Iris pigment epithelial cell (primary cell): ENCODE measurements at regions not wholly inside any gene's neighbourhood (a gene's known extent, or its start where the extent isn't known, plus 50 kb on each side); places are given as distances from the start of the nearest gene placed in this dataset.
A peak's percentile ranks its signal among the peaks of the same experiment; 100 is the strongest.
"Not testable (repeated sequence)": the region's sequence is repeated elsewhere in the genome, so short reads cannot be mapped to it uniquely, and the experiment has no call there.

ENCODE experiments used
- DNase-seq: peaks from one replicate; pipeline ENCODE4 v3.0.0-alpha.2; 2011; ENCODE audit warnings: low read depth

DNA sequence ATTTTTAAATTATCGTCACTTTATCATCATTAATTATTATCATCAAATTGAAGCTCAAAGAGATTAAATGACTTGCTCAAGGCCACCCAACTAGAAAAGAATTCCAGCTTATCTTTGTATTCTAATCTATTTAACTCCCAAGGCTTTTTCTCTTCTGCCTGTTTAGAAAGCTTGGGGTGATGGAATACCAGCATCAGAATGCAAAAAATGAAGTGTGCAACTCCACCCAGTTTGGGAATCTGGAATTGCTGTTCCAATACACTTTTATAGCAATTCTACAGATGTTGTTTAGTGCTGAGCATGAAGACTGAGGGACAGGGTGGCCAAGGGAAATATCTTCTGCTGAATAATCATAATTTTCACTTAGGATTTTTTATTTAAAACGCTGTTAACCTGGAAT is 97.2 kb upstream of the FIBIN start:
- DNase-seq = peak; percentile 10

DNA sequence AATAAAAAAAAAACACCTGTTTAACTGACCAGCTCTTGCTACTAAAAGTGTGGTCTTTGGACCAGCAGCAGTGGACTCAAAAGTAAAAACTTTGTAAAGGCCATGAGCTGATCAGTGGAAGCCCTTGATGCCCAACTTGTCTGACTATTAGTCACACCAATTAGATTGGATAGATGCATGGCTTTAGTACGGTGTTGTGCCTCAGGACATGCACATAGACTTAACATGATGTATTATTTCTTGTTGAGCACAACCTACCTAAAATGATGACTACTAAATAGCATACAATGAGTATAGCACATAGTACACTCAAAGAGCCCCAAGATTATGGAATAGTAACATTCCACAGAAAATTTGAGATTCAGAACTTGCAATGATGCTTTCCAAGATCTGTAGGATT is 95.1 kb upstream of the FIBIN start:
- no peak for DNase-seq

DNA sequence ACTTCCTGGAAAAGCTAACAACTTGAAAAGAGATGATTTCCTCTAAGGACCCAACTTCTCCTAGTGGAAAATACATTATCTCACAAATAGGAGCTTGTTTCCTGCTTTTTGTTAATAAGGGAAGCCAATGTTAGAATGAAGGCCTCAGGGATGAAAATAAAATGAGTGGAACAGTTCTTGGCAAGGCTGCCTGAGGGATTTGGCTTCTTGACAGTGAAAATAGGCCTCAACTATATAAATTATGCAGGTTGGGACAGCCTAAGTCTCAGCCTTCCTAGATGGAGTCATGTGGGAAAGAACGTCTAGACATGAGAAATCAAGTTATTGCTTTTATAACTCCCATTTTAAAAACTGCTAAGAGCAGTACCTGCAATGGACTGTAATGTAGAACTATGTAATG is 92.8 kb upstream of the FIBIN start:
- peak; percentile 38 for DNase-seq

DNA sequence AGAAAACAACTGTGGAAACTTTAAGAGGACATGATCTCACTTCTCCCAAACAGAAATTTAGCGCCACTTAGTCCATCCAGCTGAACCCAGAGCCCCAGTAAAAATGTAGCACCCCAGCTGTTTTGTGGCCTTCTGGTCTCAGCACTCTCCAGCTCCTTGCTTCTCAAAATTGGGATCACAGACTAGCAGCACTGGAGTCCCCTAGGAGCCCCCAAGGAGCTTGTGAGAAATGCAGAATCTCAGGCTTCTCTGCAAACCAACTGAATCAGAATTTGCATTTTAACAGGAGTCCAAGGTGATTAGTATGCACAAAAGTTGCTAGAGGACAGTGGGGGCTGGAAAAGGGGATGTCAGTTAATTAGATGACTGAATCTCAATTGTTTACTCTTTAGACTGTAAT is 89.8 kb upstream of the FIBIN start:
- DNase-seq = no peak

DNA sequence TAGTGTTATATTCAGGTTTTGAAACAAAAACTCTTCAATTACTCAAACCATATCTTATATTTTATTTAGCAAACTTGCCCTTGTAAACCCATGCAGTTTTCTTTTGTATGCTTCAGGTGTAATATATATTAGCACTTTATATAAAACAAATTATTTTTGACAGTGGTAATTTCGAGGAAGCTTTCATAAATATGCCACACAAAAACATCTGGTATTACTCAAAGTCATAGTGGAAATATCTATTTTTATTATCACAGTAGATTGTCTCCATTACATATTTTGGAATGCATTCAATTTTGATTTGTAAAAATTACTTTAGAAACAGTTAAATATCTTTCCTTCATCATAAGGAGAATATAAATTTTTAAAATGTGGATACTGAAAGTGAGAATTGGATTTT is 89.1 kb upstream of the FIBIN start:
- DNase-seq = no peak

DNA sequence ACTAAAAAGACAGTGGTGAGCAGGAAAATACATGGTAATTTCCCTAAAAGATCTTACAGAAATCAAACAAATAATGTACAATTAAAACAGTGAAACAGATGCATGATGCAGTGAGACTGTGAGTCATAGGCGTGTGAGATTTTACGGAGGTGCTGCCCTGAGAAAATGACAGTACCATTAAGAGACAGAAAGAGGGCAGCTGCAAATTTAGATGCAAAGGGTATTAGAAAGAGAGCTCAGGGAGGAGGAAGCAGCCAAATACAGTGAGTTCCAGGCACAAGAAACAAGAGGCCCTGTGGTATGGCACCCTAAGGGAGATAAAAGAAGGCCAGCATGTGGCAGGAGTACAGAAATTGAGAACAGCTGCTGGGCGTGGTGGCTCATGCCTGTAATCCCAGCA is 88.5 kb upstream of the FIBIN start:
- DNase-seq = peak; percentile 46

DNA sequence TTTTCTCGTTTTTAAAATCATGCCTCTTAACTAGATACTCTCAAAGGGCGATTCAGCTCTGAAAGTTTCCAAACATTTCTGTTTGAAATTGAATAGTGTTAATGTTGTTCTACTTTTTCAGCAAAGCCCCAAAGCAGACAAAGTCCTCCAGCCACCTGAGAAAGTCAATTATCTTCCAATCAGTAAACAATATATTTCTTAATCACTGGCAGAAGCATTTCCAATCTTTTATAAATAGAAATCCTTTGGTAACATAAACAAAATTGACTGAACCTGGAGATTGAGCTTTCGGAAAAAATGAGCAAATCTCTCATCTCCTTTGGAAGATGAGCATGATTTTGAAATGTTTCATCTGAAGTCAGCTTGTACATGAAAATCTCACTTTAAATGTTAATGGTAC is 84.4 kb upstream of the FIBIN start:
- DNase-seq = no peak

DNA sequence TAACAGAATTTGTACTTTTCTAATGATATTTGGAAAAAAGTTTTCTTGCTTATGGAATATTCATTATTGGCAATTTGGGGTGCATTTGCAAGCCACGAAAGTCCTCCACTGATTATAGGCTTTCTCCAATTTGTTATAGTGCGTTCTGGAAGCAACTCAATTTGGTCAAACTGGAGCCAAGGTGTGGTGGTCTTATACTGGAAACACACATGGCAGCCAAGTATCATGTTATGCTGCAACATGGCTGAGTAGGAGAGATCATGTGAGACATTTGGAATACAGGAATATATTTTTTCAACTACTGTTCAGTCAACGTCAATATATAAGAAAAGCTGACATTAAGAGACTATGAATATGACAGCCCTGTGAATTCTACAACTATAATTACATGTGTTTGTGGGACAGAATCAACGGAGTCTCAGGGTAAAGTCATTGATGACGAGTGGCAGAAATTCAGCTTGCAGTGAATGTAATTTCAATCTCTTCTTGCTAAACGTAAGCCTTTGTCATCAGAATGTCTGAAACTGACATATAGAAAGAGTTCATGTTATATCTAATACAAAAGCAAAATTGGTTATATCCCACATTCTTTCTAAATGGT is 83.8 kb upstream of the FIBIN start:
- DNase-seq = no peak

DNA sequence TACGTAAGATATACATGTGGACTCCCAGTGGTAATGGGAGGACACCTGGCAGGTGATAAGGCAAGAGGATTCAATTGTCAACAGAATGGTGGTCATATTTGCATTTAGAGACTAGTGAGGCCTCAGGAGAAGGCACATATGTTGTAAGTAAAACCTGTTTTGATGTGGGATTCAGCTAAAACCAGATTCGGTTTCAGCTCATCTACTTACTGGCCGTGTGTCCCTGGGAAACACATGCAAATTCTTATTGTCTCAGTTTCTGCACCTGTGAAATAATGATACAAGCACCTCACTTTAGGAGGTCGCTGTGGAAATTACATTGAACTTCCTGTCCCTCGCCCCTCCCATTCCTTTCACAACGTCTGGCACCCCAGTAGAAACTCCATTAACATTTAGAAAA is 78.9 kb upstream of the FIBIN start:
- no peak for DNase-seq

DNA sequence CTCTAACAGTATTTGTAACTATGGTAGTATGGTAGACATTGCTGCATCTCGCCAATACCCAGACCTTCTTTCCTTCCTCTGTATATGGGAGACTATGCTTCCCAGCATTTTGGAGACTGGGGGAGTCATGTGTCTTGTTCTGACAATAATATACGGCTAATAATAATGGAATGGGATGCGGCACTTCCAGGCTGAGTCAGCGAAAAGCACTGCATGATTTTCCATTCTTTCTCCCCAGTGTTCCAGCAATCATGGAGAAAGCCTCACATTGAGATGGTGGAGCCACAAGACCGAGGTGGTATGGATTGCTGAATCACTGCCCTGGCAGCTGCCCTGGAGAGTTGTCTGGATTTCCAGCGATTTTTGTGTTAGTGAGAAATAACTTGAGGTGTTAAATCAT is 77.1 kb upstream of the FIBIN start:
- DNase-seq = no peak

DNA sequence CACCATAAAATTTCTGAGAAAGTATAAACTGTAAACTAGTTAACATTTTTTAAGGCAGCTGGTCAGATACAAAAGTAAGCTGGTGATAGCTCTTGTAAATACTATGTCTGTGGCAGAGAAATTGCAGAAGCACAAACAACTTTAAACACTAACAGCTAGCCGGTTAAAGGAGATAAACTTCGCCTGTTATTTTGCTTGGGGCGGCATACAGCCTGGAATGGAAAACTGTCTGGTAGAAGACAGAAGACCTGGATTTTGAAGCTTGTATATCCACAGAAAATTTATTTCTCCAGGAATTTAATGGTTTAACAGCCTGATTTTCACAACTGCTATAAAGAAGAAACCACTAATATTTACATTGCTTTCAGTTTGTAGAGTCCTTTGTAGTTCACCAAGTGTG is 65.3 kb upstream of the FIBIN start:
- DNase-seq = no peak

DNA sequence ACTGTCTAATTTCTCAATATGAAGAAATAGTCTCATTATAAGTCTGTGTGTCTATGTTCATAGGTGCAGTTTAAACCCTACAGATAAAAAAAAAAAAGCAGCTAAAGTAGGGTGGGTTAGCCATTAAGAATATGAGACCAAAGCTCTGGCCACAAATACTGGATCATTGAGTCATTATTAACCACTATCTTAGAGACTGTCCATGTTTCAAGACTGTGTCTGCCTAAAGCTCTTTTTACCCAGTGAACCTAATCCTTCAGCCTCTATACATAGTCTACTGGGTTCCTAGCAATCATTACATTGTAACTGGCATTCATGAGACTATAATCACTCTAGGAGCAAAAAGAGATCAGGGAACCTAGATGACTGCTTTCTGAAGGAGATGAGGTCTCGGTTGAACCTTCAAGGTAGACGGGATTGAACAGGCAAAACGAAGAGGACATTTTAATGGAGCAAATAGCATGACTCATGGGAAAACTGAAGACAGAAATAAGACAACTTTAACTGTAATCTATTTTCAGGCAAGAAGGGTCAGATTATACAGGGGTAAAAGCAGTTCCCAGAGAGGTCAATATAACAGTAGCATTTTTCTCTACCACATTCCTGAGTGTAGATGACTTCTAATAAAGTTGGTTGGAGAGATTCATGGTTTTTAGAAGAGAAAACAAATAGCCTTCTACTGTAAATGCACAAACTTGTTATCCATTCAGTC is 64.0 kb upstream of the FIBIN start:
- DNase-seq = peak; percentile 41

DNA sequence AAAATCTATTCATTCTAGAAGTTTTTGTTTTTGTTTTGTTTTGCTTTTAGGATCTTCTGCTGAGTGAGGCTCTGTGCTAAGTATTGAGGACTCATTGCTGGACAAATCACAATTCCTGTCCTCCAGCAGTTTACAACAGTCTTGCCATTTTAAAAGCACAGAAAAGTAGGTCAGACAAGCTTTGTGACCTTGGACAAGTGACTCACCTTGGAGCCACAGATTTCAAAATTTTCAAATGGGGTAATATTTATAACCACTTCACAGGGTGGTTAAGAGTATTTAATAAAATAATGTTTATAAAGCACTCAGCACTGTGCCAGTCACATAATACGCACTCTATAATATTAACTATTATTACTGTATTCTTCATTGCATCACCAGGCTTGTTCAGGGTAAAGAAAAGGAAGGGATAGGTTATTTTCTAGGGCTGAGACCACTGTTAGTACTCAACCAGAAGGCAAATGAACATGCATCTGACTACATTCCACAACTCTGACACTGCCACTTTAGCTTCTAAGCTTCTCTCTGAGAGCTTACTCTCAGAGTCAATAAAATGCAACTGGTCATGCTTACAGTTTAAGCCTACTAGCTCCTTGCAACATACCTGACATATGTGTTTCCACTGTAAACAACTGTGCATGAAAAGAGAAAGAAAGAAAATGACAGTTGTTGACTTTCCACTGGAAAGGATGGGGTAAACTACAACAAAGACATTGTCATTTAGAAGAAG is 63.2 kb upstream of the FIBIN start:
- DNase-seq = peak; percentile 94

DNA sequence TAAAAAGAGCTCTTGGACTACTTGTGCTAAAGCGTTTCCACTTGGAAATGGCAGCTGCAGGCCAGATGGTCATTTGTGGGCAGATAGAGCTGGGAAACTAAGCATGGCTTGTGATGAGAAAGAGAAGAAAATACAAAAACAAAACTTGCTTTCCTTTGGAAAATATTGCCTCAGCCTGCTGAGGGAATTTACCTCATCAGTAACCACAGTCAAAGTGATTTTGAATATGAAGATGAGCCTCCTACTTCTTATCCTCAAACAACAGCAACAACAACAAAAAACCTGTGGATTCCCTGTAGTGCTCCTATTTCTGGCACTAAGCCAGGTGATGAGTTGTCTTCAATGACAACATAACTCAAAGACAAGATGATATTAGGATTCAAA is 62.7 kb upstream of the FIBIN start:
- peak; percentile 60 for DNase-seq

DNA sequence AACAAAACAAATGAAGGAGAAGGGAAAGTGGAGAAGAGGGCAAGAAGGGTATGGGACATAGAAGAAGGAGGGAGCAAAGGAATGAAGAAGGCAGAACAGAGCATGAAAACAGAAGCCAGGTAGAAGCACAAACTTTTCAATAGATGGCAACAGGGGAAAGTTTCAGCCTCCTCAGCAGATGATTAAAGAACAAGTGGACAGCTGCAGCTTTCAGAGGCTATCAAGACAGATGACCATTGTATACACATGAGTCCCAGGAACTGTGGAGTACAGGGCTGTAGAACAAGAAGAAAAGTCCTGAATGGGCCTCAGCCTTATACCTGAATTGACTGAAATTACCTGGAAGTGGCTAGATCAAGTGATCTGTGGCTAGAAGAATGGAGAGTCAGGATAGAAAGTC is 62.0 kb upstream of the FIBIN start:
- DNase-seq = no peak

DNA sequence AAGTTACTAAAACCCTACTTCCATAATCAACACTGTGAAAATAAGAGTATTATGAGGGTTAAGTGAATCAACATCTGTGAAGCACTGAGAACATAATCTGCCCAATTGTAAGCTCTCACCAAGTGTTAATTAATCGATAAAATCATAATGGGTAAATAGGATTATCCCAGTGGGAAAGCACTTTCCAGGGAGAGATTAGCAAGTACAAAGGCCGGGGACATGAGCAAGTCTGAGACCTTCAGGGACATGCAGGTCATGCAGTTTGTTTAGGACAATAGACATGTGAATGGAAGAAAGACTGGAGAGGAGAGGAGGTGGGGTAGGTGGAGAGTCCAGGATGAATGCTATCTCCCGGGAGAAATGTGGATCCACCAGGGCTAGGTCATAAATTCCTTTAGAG is 57.8 kb upstream of the FIBIN start:
- no peak for DNase-seq

DNA sequence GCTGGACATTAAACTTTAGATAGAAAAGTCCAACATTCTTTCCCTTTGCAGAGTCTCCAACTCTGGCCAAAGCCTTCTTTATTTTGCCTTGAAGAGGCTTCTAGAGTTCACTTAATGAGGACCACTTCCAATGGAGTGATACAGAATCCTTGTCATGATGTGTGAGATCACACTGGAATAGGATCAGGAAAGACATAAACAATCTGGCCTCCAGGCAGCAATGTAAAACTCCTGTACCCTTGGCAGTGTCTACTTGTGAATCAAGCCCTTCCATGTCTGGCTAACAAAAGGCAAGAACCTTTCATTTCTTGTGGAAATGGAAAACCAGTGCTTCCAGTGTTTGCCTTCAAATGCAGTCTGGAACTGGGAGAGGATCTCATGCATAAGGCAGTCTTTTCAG is 56.5 kb upstream of the FIBIN start:
- DNase-seq = no peak

DNA sequence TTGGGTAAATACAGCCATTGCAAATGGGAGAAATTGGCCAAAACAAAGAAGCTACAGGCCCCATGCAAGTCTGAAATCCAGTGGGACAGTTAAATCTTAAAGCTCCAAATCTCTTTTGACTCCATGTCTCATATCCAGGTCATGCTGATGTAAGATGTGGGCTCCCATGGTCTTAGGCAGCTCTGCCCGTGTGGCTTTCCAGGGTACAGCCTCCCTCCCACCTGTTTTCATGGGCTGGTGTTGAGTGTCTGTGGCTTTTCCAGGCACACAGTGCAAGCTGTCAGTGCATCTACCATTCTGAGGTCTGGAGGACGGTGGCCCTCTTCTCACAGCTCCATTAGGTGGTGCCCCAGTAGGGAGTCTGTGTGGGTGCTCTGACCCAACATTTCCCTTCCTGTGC is 53.4 kb upstream of the FIBIN start:
- not testable (repeated sequence) for DNase-seq

DNA sequence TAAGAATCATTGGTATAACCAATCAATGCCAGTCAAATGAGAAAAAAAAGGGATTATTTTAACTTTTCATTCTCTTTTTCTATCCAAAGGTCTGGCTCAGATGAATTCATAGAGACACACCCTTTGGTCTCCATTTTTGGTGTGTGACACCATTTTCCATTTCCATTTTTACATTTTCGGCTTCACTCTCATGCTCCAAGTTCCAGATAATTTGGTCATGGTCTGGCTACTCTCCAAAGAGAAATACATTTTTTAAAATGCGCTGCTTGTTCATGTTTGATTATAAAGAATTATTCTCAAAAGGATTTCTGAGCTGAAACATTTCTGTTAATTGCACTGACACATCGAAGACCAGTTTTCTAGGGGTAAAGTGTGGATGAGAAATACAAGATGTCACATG is 51.6 kb upstream of the FIBIN start:
- DNase-seq = no peak

DNA sequence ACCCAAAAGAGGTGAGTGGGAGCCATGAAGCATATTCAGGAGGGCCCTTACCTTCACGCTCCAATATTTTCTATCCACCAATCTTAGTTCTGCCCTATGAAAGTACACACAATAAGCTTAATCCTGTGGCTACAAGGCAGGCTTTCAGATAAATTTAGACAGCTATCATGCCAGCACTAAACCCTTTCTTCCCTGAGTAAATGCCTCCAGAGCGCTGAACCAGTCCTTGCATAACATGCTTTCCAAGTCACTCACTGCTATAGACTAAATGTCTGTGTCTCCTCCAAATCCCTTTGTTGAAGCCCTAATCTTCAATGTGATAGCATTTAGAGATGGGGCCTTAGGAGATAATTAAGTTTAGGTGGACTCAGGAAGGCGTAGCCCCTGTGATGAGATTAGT is 50.3 kb upstream of the FIBIN start:
- DNase-seq = peak; percentile 38
